Mucosa of gallbladder (tissue), 1 donor: ENCODE measurements at regions not wholly inside any gene's neighbourhood (a gene's known extent, or its start where the extent isn't known, plus 50 kb on each side); places are given as distances from the start of the nearest gene placed in this dataset.

Experiments used
- DNase-seq: peaks from one replicate; pipeline ENCODE4 v3.0.0-alpha.2; 2020; ENCODE audit warnings: low spot score
- donor health status: DM: no; HTN: no; CAD: no.

DNA sequence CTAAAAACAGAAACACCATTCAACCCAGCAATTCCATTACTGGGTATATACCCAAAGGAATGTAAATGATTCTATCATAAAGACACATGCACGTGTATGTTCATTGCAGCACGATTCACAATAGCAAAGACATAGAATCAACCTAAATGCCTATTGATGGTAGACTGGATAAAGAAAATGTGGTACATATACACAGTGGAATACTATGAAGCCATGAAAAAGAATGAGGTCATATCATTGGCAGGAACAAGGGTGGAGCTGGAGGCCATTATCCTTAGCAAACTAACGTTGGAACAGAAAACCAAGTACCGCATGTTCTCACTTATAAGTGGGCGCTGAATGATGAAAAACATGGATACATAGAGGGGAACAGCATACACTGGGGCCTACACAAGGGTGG is 77.2 kb upstream of the MYOCD start:
- DNase-seq, result no peak

DNA sequence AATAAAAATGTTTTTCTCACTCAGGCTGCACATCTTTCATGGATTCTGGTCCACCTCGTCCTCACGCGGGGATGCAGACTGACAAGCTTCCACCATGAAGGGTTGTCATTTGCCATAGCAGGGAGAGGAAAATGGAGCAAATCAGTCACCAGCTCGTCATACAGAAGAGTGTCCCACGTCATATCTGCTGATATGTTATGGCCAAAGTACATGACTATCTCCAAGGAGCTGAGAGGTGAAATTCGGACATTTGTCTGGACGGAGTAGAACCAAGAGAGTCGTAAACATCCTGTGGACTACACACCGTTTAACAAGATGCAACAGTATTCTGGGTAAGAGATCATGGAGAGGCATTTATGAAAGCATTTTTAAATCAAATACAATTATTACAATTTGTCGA is 75.3 kb upstream of the MYOCD start:
- DNase-seq, result no peak

DNA sequence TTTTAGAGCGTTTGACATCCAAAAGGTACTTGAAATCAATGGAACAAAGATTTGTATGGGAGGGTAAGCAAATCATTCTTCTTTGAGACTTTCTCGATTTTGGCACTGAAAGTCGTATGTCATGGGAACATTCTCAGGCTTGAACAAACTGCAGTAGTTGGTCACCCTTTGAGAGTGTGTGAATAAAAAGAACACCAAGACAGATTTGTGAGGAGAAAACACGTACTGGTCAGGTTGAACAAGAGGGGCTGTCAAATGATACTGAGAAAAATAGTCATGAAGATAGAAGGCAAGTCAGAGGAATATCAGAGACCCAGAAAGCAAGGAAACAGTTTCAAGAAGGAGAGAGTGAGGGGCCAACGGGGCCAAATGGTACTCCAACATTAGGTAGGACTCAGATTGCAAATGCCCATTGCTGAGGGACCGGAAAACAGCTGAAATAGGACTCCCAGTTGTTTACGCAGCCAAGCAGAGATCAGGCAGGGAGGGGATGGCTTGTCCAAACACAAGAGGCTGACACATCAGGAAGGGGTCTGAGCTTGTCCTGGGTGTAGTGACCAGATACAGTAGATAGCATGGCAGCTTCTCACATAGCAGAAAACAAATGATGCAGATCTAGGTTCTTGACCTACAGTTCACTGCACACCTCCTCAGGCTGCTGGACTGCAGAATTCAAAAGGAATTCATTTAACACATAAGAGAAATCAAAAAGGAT is 74.5 kb upstream of the MYOCD start:
- DNase-seq, result no peak

DNA sequence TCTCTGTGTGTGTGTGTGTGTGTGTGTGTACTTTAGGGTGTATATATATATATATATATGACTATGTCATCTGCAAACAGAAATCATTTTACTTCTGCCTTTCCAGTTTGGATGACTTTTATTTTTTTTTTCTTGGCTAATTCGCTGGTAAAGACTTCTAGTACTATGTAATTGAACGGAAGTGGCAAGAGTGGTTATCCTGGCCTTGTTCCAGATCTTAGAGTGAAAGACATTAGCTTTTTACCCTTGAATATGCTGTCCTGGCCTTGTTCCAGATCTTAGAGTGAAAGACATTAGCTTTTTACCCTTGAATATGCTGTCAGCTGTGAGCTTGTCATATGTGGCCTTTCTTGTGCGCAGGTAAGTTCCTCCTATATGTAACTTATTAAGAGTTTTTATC is 72.7 kb upstream of the MYOCD start:
- DNase-seq, result no peak

DNA sequence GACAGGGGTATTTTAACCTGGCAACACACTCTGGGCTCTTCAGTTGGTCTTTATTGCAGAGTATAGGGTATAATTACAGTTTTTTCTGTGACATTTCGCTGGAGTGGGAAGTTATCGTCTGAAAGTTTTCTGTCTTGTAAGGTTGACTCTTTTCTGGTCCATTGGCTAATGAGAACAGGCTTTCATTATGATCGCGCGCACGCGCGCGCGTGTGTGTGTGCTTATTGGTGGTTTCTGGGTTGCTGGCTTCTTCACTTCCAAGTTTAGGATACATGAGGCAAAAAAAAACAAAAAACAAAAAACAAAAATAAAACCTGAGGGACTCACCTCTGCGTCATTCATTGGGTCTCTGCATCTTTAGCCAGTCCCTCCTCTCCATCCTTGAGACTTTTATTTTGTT is 68.7 kb upstream of the MYOCD start:
- DNase-seq, result no peak

DNA sequence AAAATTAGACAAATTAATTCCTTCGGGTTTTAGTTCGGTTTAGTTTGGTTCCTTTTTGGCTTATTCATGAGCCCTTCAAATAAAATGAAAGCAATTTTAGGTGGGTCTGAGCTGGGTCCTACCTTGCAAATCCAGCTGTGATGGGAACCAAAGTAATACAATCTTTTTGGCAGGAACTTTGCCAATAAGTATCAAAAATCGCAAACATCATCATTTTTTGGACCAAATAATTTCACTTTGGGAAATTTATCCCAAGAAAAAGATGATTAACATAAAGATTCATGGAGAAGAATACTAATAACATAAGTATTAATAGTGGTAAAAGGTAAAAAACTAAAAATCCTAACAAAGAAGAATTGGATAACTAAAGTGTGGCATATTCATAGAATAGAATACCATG is 67.8 kb upstream of the MYOCD start:
- DNase-seq, result no peak

DNA sequence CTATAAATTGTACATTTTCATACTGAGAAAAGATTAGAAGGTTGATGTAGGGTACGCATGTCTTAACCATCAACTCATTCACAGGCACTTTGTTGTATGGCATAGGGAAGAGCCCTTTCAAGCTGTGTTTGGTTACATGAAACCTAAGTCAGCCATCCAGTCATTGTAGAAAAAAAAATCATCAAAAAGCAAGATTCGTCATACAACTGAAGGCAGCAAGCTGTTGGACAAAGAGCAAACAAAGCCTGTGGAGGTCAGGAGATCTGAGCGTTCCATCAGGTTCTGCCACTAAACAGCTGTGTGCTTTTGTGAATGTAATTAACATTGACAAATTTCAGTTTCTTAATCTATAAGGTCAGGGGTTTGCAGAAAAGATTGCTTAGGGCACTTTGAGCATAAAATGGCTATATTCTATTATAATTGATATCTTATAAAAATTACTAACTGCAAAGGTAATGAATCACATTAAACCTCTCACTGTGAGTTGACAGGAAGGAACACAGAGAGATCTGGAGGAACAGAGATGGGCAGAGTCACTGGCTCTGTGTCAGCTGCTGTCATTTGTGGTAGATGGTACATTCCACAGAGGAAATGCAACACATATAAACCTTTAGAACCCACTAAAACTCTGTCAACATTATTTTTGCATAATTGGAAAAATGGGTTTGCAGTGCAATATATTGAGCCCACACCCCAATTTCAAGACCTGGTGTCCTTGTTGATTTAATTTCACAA is 66.3 kb upstream of the MYOCD start:
- no peak for DNase-seq

DNA sequence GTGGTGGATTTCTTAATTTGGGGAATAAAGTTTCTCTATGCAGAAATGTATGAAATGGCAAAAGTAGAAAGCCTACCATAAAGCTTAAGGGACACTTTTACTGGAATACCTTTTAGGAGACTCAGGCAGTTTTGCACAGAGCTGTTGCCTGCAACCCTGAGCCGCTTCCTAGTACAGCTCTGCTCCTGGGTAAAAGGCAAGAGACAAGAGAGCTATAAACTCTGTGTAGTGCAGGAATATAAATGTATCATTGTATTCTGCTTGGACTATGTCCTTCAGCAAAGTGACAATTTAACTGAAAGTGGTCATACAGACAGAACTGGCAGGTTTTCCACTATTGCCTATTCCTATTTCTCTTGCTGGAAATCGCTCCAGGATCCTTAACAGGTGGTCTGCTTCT is 65.3 kb upstream of the MYOCD start:
- no peak for DNase-seq

DNA sequence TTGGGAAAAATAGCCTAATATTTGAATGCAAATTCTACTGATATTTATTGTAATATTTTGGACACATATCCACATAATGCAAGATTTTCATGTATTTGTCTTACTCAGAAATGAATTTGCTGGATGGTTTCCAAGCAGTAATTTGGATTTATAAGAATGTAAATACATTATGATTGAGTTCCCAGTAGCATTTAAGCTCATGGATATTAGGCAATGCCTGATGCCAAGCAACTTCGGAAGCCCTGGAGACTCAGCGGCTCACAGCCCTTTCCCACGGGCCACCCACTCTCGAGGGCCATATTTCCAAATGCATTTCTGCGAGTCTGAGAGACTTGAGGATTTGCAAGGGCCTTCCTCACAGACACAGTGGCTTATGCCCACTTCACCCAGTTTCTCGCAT is 62.1 kb upstream of the MYOCD start:
- no peak for DNase-seq

DNA sequence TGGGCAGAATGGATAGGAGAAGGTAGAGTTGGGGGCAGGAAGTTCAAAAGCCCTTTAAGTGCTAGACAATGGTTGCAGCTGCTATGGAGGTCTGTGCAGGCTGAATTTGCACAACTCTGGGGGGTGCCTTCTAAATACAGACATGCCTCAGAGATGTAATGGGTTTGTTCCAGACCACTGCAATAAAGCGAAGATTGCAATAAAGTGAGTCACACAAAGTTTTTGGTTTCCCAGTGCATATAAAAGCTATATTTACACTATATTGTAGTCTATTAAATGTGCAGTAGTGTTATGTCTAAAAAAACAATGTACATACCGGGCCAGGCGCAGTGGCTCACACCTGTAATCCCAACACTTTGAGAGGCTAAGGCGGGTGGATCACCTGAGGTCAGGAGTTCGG is 60.5 kb upstream of the MYOCD start:
- no peak for DNase-seq

DNA sequence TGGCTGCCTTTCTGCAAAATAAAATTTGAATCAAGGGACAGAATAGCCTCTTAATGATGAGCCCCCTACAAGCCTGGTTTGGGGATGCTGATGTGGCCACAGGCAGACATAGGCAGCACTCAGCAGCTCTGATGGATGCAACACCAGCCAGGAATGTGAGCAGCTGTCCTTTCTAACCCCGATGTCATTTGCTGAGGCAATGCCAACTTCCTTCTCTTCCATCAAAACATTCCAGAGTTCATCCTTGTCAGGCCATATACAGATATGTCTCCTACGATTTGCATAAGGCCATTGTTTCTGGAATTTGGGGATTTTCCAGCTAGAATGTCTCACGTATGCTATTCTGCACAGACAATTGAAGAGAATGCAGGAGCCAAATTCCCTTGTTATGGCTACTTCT is 52.1 kb upstream of the MYOCD start:
- DNase-seq, result no peak
